MM.1S (cell line): ENCODE measurements at regions not wholly inside any gene's neighbourhood (a gene's known extent, or its start where the extent isn't known, plus 50 kb on each side); places are given as distances from the start of the nearest gene placed in this dataset.

ENCODE experiments used
- DNase-seq: peaks from one replicate; pipeline ENCODE4 v3.0.0-alpha.2; 2015
- H2AFZ ChIP-seq: fragments of 300-600 bp; sonication (generic); 2 replicates; pipeline ENCODE4 v1.6.0; 2016; ENCODE audit warnings: antibody characterized with exemption, low read length
- H3F3A ChIP-seq: fragments of 300-600 bp; sonication (generic); 2 replicates; pipeline ENCODE4 v1.6.1; 2016; ENCODE audit warnings: mild to moderate bottlenecking, antibody characterized with exemption, low read length, moderate library complexity, mixed read lengths; ENCODE audit not compliant: insufficient read depth
- H3K27ac ChIP-seq: fragments of 300-600 bp; sonication (generic); 2 replicates; pipeline ENCODE4 v1.5.1; 2016; ENCODE audit warnings: mild to moderate bottlenecking, low read length
- H3K27me3 ChIP-seq: fragments of 300-600 bp; sonication (generic); replicated peaks from 2 replicates; pipeline ENCODE4 v1.6.0; 2016; ENCODE audit warnings: low read length; ENCODE audit not compliant: insufficient read depth
- H3K36me3 ChIP-seq: fragments of 300-600 bp; sonication (generic); replicated peaks from 2 replicates; pipeline ENCODE4 v1.6.1; 2016; ENCODE audit warnings: mild to moderate bottlenecking, low read length, mixed read lengths; ENCODE audit not compliant: insufficient read depth
- H3K4me1 ChIP-seq: fragments of 300-600 bp; sonication (generic); 2 replicates; pipeline ENCODE4 v1.6.1; 2016; ENCODE audit warnings: low read length, mixed read lengths
- H3K4me2 ChIP-seq: fragments of 300-600 bp; sonication (generic); 2 replicates; pipeline ENCODE4 v1.6.0; 2016; ENCODE audit warnings: low read depth, low read length
- H3K4me3 ChIP-seq: fragments of 300-600 bp; sonication (generic); 2 replicates; pipeline ENCODE4 v1.5.1; 2016; ENCODE audit warnings: low read length, mixed read lengths
- H3K79me2 ChIP-seq: fragments of 300-600 bp; sonication (generic); 2 replicates; pipeline ENCODE4 v1.6.1; 2016; ENCODE audit warnings: mixed run types, low read length, mixed read lengths
- H3K9ac ChIP-seq: fragments of 300-600 bp; sonication (generic); 2 replicates; pipeline ENCODE4 v1.6.1; 2016; ENCODE audit warnings: low read length, mixed read lengths
- H3K9me2 ChIP-seq: fragments of 300-600 bp; sonication (generic); replicated peaks from 2 replicates; pipeline ENCODE4 v1.6.1; 2016; ENCODE audit warnings: mild to moderate bottlenecking, low read length, mixed read lengths; ENCODE audit not compliant: insufficient read depth
- H3K9me3 ChIP-seq: fragments of 300-600 bp; sonication (generic); replicated peaks from 2 replicates; pipeline ENCODE4 v1.6.1; 2016; ENCODE audit warnings: mild to moderate bottlenecking, low read length, mixed read lengths; ENCODE audit not compliant: insufficient read depth
- H4K20me1 ChIP-seq: fragments of 300-600 bp; sonication (generic); 2 replicates; pipeline ENCODE4 v1.6.1; 2016; ENCODE audit warnings: mild to moderate bottlenecking, low read length, moderate library complexity, mixed read lengths; ENCODE audit not compliant: insufficient read depth
- CTCF ChIP-seq: fragments of 300-600 bp; sonication (generic); IDR thresholded peaks from 2 replicates; pipeline ENCODE4 v1.5.1; 2016; ENCODE audit warnings: antibody characterized with exemption, low read length, mixed read lengths
- EZH2 ChIP-seq: fragments of 300-600 bp; sonication (generic); optimal IDR thresholded peaks from 2 replicates; pipeline ENCODE3; 2017; ENCODE audit warnings: low read depth, mild to moderate bottlenecking, antibody characterized with exemption, low read length, mixed read lengths
- EZH2phosphoT487 ChIP-seq: fragments of 300-600 bp; sonication (generic); IDR thresholded peaks from 2 replicates; pipeline ENCODE4 v1.6.1; 2018; ENCODE audit warnings: antibody characterized with exemption, low read length

- H3K9ac ChIP-seq: no peak overlapping the region
- DNase-seq: no peak
- H3K36me3 ChIP-seq: no peaks in the 10 kb centered on the region
- no peak overlapping the region for H2AFZ ChIP-seq
- no peak overlapping the region for H3K27ac ChIP-seq
- no peaks in the 10 kb centered on the region for H3K9me2 ChIP-seq
- no peaks in the 10 kb centered on the region for H3K4me1 ChIP-seq
- no peaks in the 10 kb centered on the region for H3F3A ChIP-seq
- H3K79me2 ChIP-seq: no peaks in the 10 kb centered on the region
- H3K4me2 ChIP-seq: no peak overlapping the region
- no peaks in the 10 kb centered on the region for H3K27me3 ChIP-seq
- H3K9me3 ChIP-seq: no peaks in the 10 kb centered on the region
- H4K20me1 ChIP-seq: no peaks in the 10 kb centered on the region
- TF ChIP-seq EZH2 (no peak), EZH2phosphoT487 (no peak), CTCF (no peak)
- H3K4me3 ChIP-seq: no peak overlapping the region
Measured at GRCh38 chr7:81604808-81605174, 165.1 kb downstream of the HGF start.

GRCh38 chr7:81604075-81604807 lies 165.6 kb downstream of the HGF start:
- TF ChIP-seq EZH2phosphoT487 (no peak), EZH2 (no peak), CTCF (no peak)
- Histone ChIP-seq H3K79me2 (no peaks in the 10 kb centered on the region), H3K9ac (no peak overlapping the region), H3K27me3 (no peaks in the 10 kb centered on the region), H3K4me2 (no peak overlapping the region), H2AFZ (no peak overlapping the region), H3K27ac (no peak overlapping the region), H3K4me3 (no peak overlapping the region), H3K36me3 (no peaks in the 10 kb centered on the region), H3K9me2 (no peaks in the 10 kb centered on the region), H3F3A (no peaks in the 10 kb centered on the region), H3K9me3 (no peaks in the 10 kb centered on the region), H3K4me1 (no peaks in the 10 kb centered on the region), H4K20me1 (no peaks in the 10 kb centered on the region)
- DNase-seq: no peak

- no peaks in the 10 kb centered on the region for H3K4me1 ChIP-seq
- H4K20me1 ChIP-seq: no peaks in the 10 kb centered on the region
- no peaks in the 10 kb centered on the region for H3K36me3 ChIP-seq
- no peaks in the 10 kb centered on the region for H3K9me2 ChIP-seq
- no peak for TF ChIP-seq CTCF
- TF ChIP-seq EZH2phosphoT487: no peak
- TF ChIP-seq EZH2: no peak
- H3K9ac ChIP-seq: no peak overlapping the region
- no peaks in the 10 kb centered on the region for H3K79me2 ChIP-seq
- H3F3A ChIP-seq: no peaks in the 10 kb centered on the region
- H2AFZ ChIP-seq: no peak overlapping the region
- no peak overlapping the region for H3K4me3 ChIP-seq
- H3K27ac ChIP-seq: no peak overlapping the region
- H3K27me3 ChIP-seq: no peaks in the 10 kb centered on the region
- H3K9me3 ChIP-seq: no peaks in the 10 kb centered on the region
- DNase-seq: no peak
- no peak overlapping the region for H3K4me2 ChIP-seq
Measured at GRCh38 chr7:81600608-81601007, 169.2 kb downstream of the HGF start.
